Mesodermal cell (in vitro differentiated cells): ENCODE measurements at regions not wholly inside any gene's neighbourhood (a gene's known extent, or its start where the extent isn't known, plus 50 kb on each side); places are given as distances from the start of the nearest gene placed in this dataset.
A peak's percentile ranks its signal among the peaks of the same experiment; 100 is the strongest.
"Not testable (repeated sequence)": the region's sequence is repeated elsewhere in the genome, so short reads cannot be mapped to it uniquely, and the experiment has no call there.

Source experiments
- H3K27ac ChIP-seq: 2 replicates; pipeline ENCODE4 v1.7.0; 2013; ENCODE audit warnings: mild to moderate bottlenecking, low read depth, low read length, moderate library complexity; ENCODE audit not compliant: severe bottlenecking
- H3K36me3 ChIP-seq: 2 replicates; pipeline ENCODE4 v1.7.1; 2013; ENCODE audit warnings: mild to moderate bottlenecking, low read length, moderate library complexity; ENCODE audit not compliant: control insufficient read depth, insufficient read depth
- H3K4me1 ChIP-seq: one replicate; pipeline ENCODE4 v1.7.1; 2013; ENCODE audit warnings: mild to moderate bottlenecking, low read length; ENCODE audit not compliant: insufficient read depth, control insufficient read depth, poor library complexity, severe bottlenecking
- H3K4me3 ChIP-seq: 2 replicates; pipeline ENCODE4 v1.7.0; 2013; ENCODE audit warnings: low read length, control low read depth, mild to moderate bottlenecking; ENCODE audit not compliant: insufficient read depth, poor library complexity, severe bottlenecking; ENCODE audit errors: extremely low read depth
- H3K9me3 ChIP-seq: 2 replicates; pipeline ENCODE4 v1.7.1; 2013; ENCODE audit warnings: mild to moderate bottlenecking, low read length, moderate library complexity; ENCODE audit not compliant: control insufficient read depth
- WGBS, 2 experiments: methylation state at CpG; one replicate each; pipeline ENCODE4 v1.1.5; 2013; ENCODE audit warnings: missing lambda C conversion rate in 2 of 2; ENCODE audit not compliant: insufficient coverage in 2 of 2; 5-methylcytosine and 5-hydroxymethylcytosine counted together

GRCh38 chr5:119299242-119299614, 56.6 kb upstream of the TNFAIP8 start:
- peaks cover 21% of the 10 kb centered on the region for H3K4me1 ChIP-seq
- H3K9me3 ChIP-seq, H3K27ac ChIP-seq, H3K4me3 ChIP-seq, H3K36me3 ChIP-seq: not testable (repeated sequence)
- 95 to 100% methylated on average over 2 of the region's 9 CpGs for WGBS, 2 experiments

GRCh38 chr5:119299615-119300310, 56.1 kb upstream of the TNFAIP8 start:
- H3K36me3 ChIP-seq, H3K4me3 ChIP-seq, H3K27ac ChIP-seq, H3K9me3 ChIP-seq: not testable (repeated sequence)
- WGBS, 2 experiments = 95 to 96% methylated on average over 18 to 22 of the region's 23 CpGs
- peaks cover 26% of the 10 kb centered on the region for H3K4me1 ChIP-seq

- Histone ChIP-seq H3K4me1 (peaks cover 29% of the 10 kb centered on the region), H3K9me3 (peaks cover 5% of the 10 kb centered on the region), H3K4me3 (no peak overlapping the region), H3K36me3 (no peaks in the 10 kb centered on the region), H3K27ac (no peak overlapping the region)
- 80% methylated on average over 1 of the region's 3 CpGs; no CpG with 5 or more reads in 1 of the 2 experiments for WGBS, 2 experiments
These were observed 55.5 kb upstream of the TNFAIP8 start for GRCh38 chr5:119300311-119300670.

- Histone ChIP-seq H3K4me3 (no peak overlapping the region), H3K36me3 (no peaks in the 10 kb centered on the region), H3K9me3 (peaks cover 5% of the 10 kb centered on the region), H3K4me1 (peaks cover 29% of the 10 kb centered on the region), H3K27ac (no peak overlapping the region)
- WGBS, 2 experiments = 100% methylated on average over 1 of the region's 2 CpGs; no CpG with 5 or more reads in 1 of the 2 experiments
These were observed 54.6 kb upstream of the TNFAIP8 start for GRCh38 chr5:119301210-119301609.

- H3K4me1 ChIP-seq = peaks cover 29% of the 10 kb centered on the region
- peaks cover 5% of the 10 kb centered on the region for H3K9me3 ChIP-seq
- H3K36me3 ChIP-seq = no peaks in the 10 kb centered on the region
- no peak overlapping the region for H3K4me3 ChIP-seq
- no peak overlapping the region for H3K27ac ChIP-seq
These were observed 53.9 kb upstream of the TNFAIP8 start for GRCh38 chr5:119301906-119302305.

- no peaks in the 10 kb centered on the region for H3K36me3 ChIP-seq
- peaks cover 29% of the 10 kb centered on the region for H3K4me1 ChIP-seq
- no peak overlapping the region for H3K4me3 ChIP-seq
- peaks cover 5% of the 10 kb centered on the region for H3K9me3 ChIP-seq
- 70 to 100% methylated on average over 1 of the region's 3 CpGs for WGBS, 2 experiments
- peak overlapping the region; percentile 84 for H3K27ac ChIP-seq
These were observed 53.4 kb upstream of the TNFAIP8 start for GRCh38 chr5:119302449-119302848.

GRCh38 chr5:119302916-119303897, 52.6 kb upstream of the TNFAIP8 start:
- Histone ChIP-seq H3K4me1 (peaks cover 31% of the 10 kb centered on the region), H3K4me3 (no peak overlapping the region), H3K9me3 (peaks cover 5% of the 10 kb centered on the region), H3K27ac (peak overlapping the region; percentile 84), H3K36me3 (no peaks in the 10 kb centered on the region)
- WGBS, 2 experiments = 63 to 80% methylated on average over 1 to 4 of the region's 5 CpGs

- Histone ChIP-seq H3K4me3 (no peak overlapping the region), H3K27ac (peak overlapping the region; percentile 56), H3K36me3 (no peaks in the 10 kb centered on the region), H3K4me1 (peaks cover 45% of the 10 kb centered on the region), H3K9me3 (peaks cover 5% of the 10 kb centered on the region)
- 100% methylated on average over 1 of the region's 2 CpGs; no CpG with 5 or more reads in 1 of the 2 experiments for WGBS, 2 experiments
These were observed 51.2 kb upstream of the TNFAIP8 start for GRCh38 chr5:119304439-119305211.
